Caco-2 (cell line): ENCODE measurements at regions not wholly inside any gene's neighbourhood (a gene's known extent, or its start where the extent isn't known, plus 50 kb on each side); places are given as distances from the start of the nearest gene placed in this dataset.

Experiments used
- BruUV-seq: library from RNA; stranded (reverse); fragments of 400-500 nt; replicated peaks from 2 replicates; lab custom pipeline; 2021; lab: Mats Ljungman, UMichigan
- CTCF ChIA-PET: fragments of 300-600 bp; sonication (Branson Sonifier 250); formaldehyde crosslinking; loops from one replicate; lab custom pipeline; 2022; ENCODE audit warnings: antibody characterized with exemption; lab: Charles Lee
- POLR2A ChIA-PET: fragments of 300-600 bp; sonication (Branson Sonifier 250); formaldehyde crosslinking; loops from one replicate; lab custom pipeline; 2022; ENCODE audit warnings: antibody characterized with exemption; lab: Charles Lee
- DNase-seq, 2 experiments: peaks; one replicate each; pipeline versions ENCODE4 v3.0.0 to v3.0.0-alpha.2; 2020 to 2022
- H3K27me3 ChIP-seq: replicated peaks from 2 replicates; pipeline ENCODE4 v1.6.0; 2011; ENCODE audit warnings: low read length; ENCODE audit not compliant: control insufficient read depth, insufficient read depth
- H3K36me3 ChIP-seq: 2 replicates; pipeline ENCODE4 v1.5.1; 2011; ENCODE audit warnings: low read length; ENCODE audit not compliant: control insufficient read depth, insufficient read depth
- H3K4me1 ChIP-seq: fragments of 250-450 bp; sonication (Bioruptor Pico); 2 replicates; pipeline ENCODE4 v1.5.1; 2020; ENCODE audit warnings: mild to moderate bottlenecking
- H3K4me3 ChIP-seq: 2 replicates; pipeline ENCODE4 v1.5.1; 2011; ENCODE audit warnings: low read depth, mild to moderate bottlenecking, control low read depth, low read length
- H3K9me3 ChIP-seq: fragments of 250-450 bp; sonication (Bioruptor Pico); 2 replicates; pipeline ENCODE4 v1.5.1; 2020; ENCODE audit warnings: mild to moderate bottlenecking, moderate library complexity
- H3K27ac Mint-ChIP-seq: one replicate; pipeline ENCODE4 v1.8.0; 2022; ENCODE audit warnings: mixed read lengths; ENCODE audit not compliant: unreplicated experiment
- H3K27me3 Mint-ChIP-seq: one replicate; pipeline ENCODE4 v1.8.0; 2022; ENCODE audit warnings: mixed read lengths; ENCODE audit not compliant: insufficient read depth, unreplicated experiment
- H3K36me3 Mint-ChIP-seq: one replicate; pipeline ENCODE4 v1.8.0; 2022; ENCODE audit warnings: mild to moderate bottlenecking, mixed read lengths; ENCODE audit not compliant: insufficient read depth, unreplicated experiment
- H3K4me1 Mint-ChIP-seq: one replicate; pipeline ENCODE4 v1.8.0; 2022; ENCODE audit warnings: low read depth, mixed read lengths; ENCODE audit not compliant: unreplicated experiment
- H3K4me3 Mint-ChIP-seq: one replicate; pipeline ENCODE4 v1.8.0; 2022; ENCODE audit warnings: mild to moderate bottlenecking, moderate library complexity, mixed read lengths; ENCODE audit not compliant: unreplicated experiment
- H3K9me3 Mint-ChIP-seq: one replicate; pipeline ENCODE4 v1.8.0; 2022; ENCODE audit warnings: mixed read lengths; ENCODE audit not compliant: unreplicated experiment
- intact Hi-C: fragments of 100-400 bp; cut with micrococcal nuclease; formaldehyde crosslinking; loops from one replicate; pipeline ENCODE4 v1.10.0; 2022; ENCODE audit not compliant: unreplicated experiment
- TF ChIP-seq, protein P1 (sequence below), 2 experiments: fragments of 200-600 bp in 1 of 2; IDR thresholded peaks; 1 replicate in 1 of 2; 2 replicates in 1 of 2; pipeline versions ENCODE4 v1.5.1 to v1.8.0; 2011 to 2022; ENCODE audit warnings: antibody characterized with exemption in 1 of 2, control low read depth in 1 of 2, inconsistent platforms in 1 of 2, low read depth in 1 of 2, low read length in 1 of 2, mild to moderate bottlenecking in 1 of 2, moderate library complexity in 1 of 2; ENCODE audit not compliant: insufficient read depth in 1 of 2, severe bottlenecking in 1 of 2, unreplicated experiment in 1 of 2

DNA sequence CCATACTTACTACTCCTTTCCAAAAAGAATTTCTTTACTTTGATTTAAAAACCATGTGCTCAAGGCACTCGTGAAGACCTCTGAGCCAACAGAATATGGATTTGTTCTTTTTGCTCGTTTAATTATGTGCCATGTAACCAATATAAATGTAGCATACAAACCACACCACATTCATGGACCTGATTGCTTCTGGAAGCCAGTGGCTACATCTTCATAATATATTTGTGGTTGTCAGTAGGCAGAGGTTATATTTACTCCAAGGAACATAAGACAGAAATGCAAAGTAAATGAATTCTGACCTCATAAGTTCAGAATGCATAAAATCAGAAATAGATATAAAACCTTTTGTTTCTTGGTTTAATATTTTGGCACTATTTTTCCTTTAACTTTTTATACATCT, 373.0 kb downstream of the HDGFL1 start:
- Histone ChIP-seq H3K9me3 (peaks cover 4% of the 10 kb centered on the region; the same call in 1 of the 2 replicates), H3K4me3 (no peak overlapping the region), H3K4me1 (peaks cover 28% of the 10 kb centered on the region), H3K36me3 (no peaks in the 10 kb centered on the region), H3K27me3 (no peaks in the 10 kb centered on the region)
- H3K27ac Mint-ChIP-seq, result no peak overlapping the region
- CTCF ChIA-PET, result no interaction called here
- H3K4me3 Mint-ChIP-seq, result no peak overlapping the region
- intact Hi-C loops, result no loop called here
- DNase-seq, result no peak
- H3K9me3 Mint-ChIP-seq, result peaks cover 19% of the 10 kb centered on the region
- BruUV-seq, result no TSS peak
- H3K27me3 Mint-ChIP-seq, result no peaks in the 10 kb centered on the region
- peaks cover 23% of the 10 kb centered on the region for H3K4me1 Mint-ChIP-seq
- POLR2A ChIA-PET, result no interaction called here
- peaks cover 6% of the 10 kb centered on the region for H3K36me3 Mint-ChIP-seq
- TF ChIP-seq, protein P1, sequence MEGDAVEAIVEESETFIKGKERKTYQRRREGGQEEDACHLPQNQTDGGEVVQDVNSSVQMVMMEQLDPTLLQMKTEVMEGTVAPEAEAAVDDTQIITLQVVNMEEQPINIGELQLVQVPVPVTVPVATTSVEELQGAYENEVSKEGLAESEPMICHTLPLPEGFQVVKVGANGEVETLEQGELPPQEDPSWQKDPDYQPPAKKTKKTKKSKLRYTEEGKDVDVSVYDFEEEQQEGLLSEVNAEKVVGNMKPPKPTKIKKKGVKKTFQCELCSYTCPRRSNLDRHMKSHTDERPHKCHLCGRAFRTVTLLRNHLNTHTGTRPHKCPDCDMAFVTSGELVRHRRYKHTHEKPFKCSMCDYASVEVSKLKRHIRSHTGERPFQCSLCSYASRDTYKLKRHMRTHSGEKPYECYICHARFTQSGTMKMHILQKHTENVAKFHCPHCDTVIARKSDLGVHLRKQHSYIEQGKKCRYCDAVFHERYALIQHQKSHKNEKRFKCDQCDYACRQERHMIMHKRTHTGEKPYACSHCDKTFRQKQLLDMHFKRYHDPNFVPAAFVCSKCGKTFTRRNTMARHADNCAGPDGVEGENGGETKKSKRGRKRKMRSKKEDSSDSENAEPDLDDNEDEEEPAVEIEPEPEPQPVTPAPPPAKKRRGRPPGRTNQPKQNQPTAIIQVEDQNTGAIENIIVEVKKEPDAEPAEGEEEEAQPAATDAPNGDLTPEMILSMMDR (IDR thresholded peaks at IDR 0.05; ENCODE audit: insufficient read depth in 1 of 2, low read depth in 1 of 2, low read length in 1 of 2, severe bottlenecking in 1 of 2, unreplicated experiment in 1 of 2), result no peak

DNA sequence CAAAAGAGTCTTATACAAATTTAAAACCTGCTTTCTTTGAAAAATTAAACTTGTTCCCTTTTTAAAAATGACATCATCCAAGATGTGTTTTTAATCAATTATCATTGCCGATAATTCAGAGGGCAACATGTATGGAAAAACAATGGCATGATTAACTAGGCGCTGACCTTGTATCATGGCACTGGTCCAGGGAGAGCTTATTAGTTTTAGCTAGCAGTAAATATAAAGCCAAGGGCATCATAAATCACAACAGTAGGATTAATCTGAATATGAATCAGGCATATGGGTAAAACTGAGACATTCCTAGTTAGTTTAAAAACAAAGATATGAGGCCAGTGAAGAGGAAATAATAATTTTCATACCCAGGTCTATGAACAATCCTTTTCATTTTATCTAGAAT, 374.0 kb downstream of the HDGFL1 start:
- H3K36me3 Mint-ChIP-seq, result peaks cover 6% of the 10 kb centered on the region
- POLR2A ChIA-PET, result no interaction called here
- Histone ChIP-seq H3K4me1 (peaks cover 28% of the 10 kb centered on the region), H3K9me3 (peaks cover 4% of the 10 kb centered on the region; the same call in 1 of the 2 replicates), H3K36me3 (no peaks in the 10 kb centered on the region), H3K27me3 (no peaks in the 10 kb centered on the region), H3K4me3 (no peak overlapping the region)
- intact Hi-C loops, result no loop called here
- CTCF ChIA-PET, result no interaction called here
- H3K27me3 Mint-ChIP-seq, result no peaks in the 10 kb centered on the region
- no peak for DNase-seq
- H3K27ac Mint-ChIP-seq, result no peak overlapping the region
- peaks cover 23% of the 10 kb centered on the region for H3K4me1 Mint-ChIP-seq
- peaks cover 19% of the 10 kb centered on the region for H3K9me3 Mint-ChIP-seq
- no TSS peak for BruUV-seq
- TF ChIP-seq, protein P1 (IDR thresholded peaks at IDR 0.05; ENCODE audit: insufficient read depth in 1 of 2, low read depth in 1 of 2, low read length in 1 of 2, severe bottlenecking in 1 of 2, unreplicated experiment in 1 of 2), result no peak
- H3K4me3 Mint-ChIP-seq, result no peak overlapping the region

DNA sequence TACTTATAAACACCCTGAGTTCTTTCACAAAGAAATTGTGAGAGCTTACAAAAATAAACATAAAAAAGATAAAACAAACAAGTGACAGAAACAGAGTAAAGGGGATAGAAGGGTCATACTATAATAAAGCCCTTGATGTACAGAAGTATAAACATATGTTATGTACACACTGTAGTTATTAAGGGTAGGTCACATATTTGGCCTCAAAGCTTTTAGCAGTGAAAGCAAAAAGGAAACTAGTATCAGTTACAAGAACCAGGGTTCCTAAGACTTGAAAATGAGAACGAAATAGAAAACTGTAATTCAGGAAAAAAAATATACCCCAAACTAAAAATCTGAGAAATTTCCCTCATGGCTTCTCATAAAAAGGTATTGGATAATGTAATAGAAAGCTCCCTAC, 380.6 kb downstream of the HDGFL1 start:
- Mint-ChIP-seq H3K4me3 (no peak overlapping the region), H3K27ac (peak overlapping the region; percentile 66), H3K4me1 (peaks cover 9% of the 10 kb centered on the region), H3K9me3 (peaks cover under 1% of the 10 kb centered on the region), H3K27me3 (no peaks in the 10 kb centered on the region), H3K36me3 (peaks cover 3% of the 10 kb centered on the region)
- CTCF ChIA-PET, result no interaction called here
- peaks cover 34% of the 10 kb centered on the region for H3K4me1 ChIP-seq
- no TSS peak for BruUV-seq
- H3K9me3 ChIP-seq, result no peaks in the 10 kb centered on the region; the same call in 1 of the 2 replicates
- no peak overlapping the region for H3K4me3 ChIP-seq
- no peak for DNase-seq
- intact Hi-C loops, result no loop called here
- H3K36me3 ChIP-seq, result no peaks in the 10 kb centered on the region; the same call in 1 of the 2 replicates
- POLR2A ChIA-PET, result no interaction called here
- H3K27me3 ChIP-seq, result no peaks in the 10 kb centered on the region
- TF ChIP-seq, protein P1 (IDR thresholded peaks at IDR 0.05; ENCODE audit: insufficient read depth in 1 of 2, low read depth in 1 of 2, low read length in 1 of 2, severe bottlenecking in 1 of 2, unreplicated experiment in 1 of 2), result no peak
